ENCODE measurements at regions not wholly inside any gene's neighbourhood (a gene's known extent, or its start where the extent isn't known, plus 50 kb on each side); places are given as distances from the start of the nearest gene placed in this dataset.

- Histone ChIP-seq H4K20me1 (ENCODE audit: insufficient read depth, low read length) (no peaks in the 10 kb centered on the region), H3K79me2 (ENCODE audit: insufficient read depth, low read length) (no peaks in the 10 kb centered on the region), H3K36me3 (replicated peaks in 1 of 2; ENCODE audit: control insufficient read depth in 1 of 2, insufficient read depth in 2 of 2, low read length in 2 of 2) (no peaks in the 10 kb centered on the region), H3K4me2 (replicated peaks; ENCODE audit: extremely low read depth, low read length, poor library complexity, severe bottlenecking) (no peak overlapping the region), H3K4me3 (replicated peaks in 1 of 3; ENCODE audit: low read depth in 2 of 3, low read length in 3 of 3) (no peak overlapping the region), H2AFZ (ENCODE audit: insufficient read depth, low read depth, low read length, poor library complexity, severe bottlenecking) (no peak overlapping the region), H3K4me1 (ENCODE audit: control insufficient read depth in 1 of 2, insufficient read depth in 2 of 2, low read length in 2 of 2) (no peaks in the 10 kb centered on the region), H3K9me3 (replicated peaks in 1 of 2; ENCODE audit: control insufficient read depth in 1 of 2, insufficient read depth in 1 of 2, low read length in 2 of 2) (no peaks in the 10 kb centered on the region), H3K27ac (ENCODE audit: low read depth in 1 of 2, low read length in 2 of 2) (no peak overlapping the region), H3K27me3 (ENCODE audit: control insufficient read depth in 2 of 2, insufficient read depth in 2 of 2, low read length in 2 of 2) (no peaks in the 10 kb centered on the region), H3K9ac (ENCODE audit: insufficient read depth, low read length, poor library complexity, severe bottlenecking) (no peak overlapping the region)
- no peak for TF ChIP-seq CTCF (IDR thresholded peaks at IDR 0.05)
- Mint-ChIP-seq H3K36me3 (no peaks in the 10 kb centered on the region), H3K4me1 (no peaks in the 10 kb centered on the region), H3K4me3 (no peak overlapping the region), H3K27me3 (ENCODE audit: low read depth in 3 of 3) (peaks cover 0 to 3% (median 0%) of the 10 kb centered on the region in 3 donors), H3K9me3 (peaks cover 0 to 7% (median under 1%) of the 10 kb centered on the region in 7 donors), H3K27ac (no peak overlapping the region)
- DNase-seq, result no peak
- intact Hi-C loops (cut with micrococcal nuclease), result no loop called here
These were observed 185.5 kb upstream of the STEAP4 start for GRCh38 chr7:88492153-88492552.

- peaks cover 0 to 3% (median 0%) of the 10 kb centered on the region in 3 donors for H3K27me3 Mint-ChIP-seq (ENCODE audit: low read depth in 3 of 3)
- Histone ChIP-seq H3K79me2 (ENCODE audit: insufficient read depth, low read length) (no peaks in the 10 kb centered on the region), H2AFZ (ENCODE audit: insufficient read depth, low read depth, low read length, poor library complexity, severe bottlenecking) (no peak overlapping the region), H4K20me1 (ENCODE audit: insufficient read depth, low read length) (no peaks in the 10 kb centered on the region), H3K27me3 (ENCODE audit: control insufficient read depth in 2 of 2, insufficient read depth in 2 of 2, low read length in 2 of 2) (no peaks in the 10 kb centered on the region), H3K36me3 (replicated peaks in 1 of 2; ENCODE audit: control insufficient read depth in 1 of 2, insufficient read depth in 2 of 2, low read length in 2 of 2) (no peaks in the 10 kb centered on the region), H3K9me3 (replicated peaks in 1 of 2; ENCODE audit: control insufficient read depth in 1 of 2, insufficient read depth in 1 of 2, low read length in 2 of 2) (no peaks in the 10 kb centered on the region), H3K9ac (ENCODE audit: insufficient read depth, low read length, poor library complexity, severe bottlenecking) (no peak overlapping the region), H3K4me3 (replicated peaks in 1 of 3; ENCODE audit: low read depth in 2 of 3, low read length in 3 of 3) (no peak overlapping the region), H3K4me2 (replicated peaks; ENCODE audit: extremely low read depth, low read length, poor library complexity, severe bottlenecking) (no peak overlapping the region), H3K27ac (ENCODE audit: low read depth in 1 of 2, low read length in 2 of 2) (no peak overlapping the region), H3K4me1 (ENCODE audit: control insufficient read depth in 1 of 2, insufficient read depth in 2 of 2, low read length in 2 of 2) (no peaks in the 10 kb centered on the region)
- H3K36me3 Mint-ChIP-seq, result no peaks in the 10 kb centered on the region
- no CpG with 5 or more reads among the region's 3 CpGs for WGBS (ENCODE audit: insufficient coverage)
- H3K27ac Mint-ChIP-seq, result no peak overlapping the region
- H3K9me3 Mint-ChIP-seq, result peaks cover 0 to 8% (median 3%) of the 10 kb centered on the region in 7 donors
- H3K4me3 Mint-ChIP-seq, result no peak overlapping the region
- no peak for DNase-seq
- no peaks in the 10 kb centered on the region for H3K4me1 Mint-ChIP-seq
- no peak for TF ChIP-seq CTCF (IDR thresholded peaks at IDR 0.05)
- intact Hi-C loops (cut with micrococcal nuclease), result no loop called here
These were observed 184.2 kb upstream of the STEAP4 start for GRCh38 chr7:88490874-88491273.
